Left ventricle myocardium inferior (tissue), 1 donor: ENCODE measurements at regions not wholly inside any gene's neighbourhood (a gene's known extent, or its start where the extent isn't known, plus 50 kb on each side); places are given as distances from the start of the nearest gene placed in this dataset.

Experiments
- DNase-seq: peaks from one replicate; pipeline ENCODE4 v3.0.0-alpha.2; 2020
- H3K27ac ChIP-seq: fragments of 200-600 bp; replicated peaks from 2 replicates; pipeline ENCODE4 v1.8.0; 2021
- H3K27me3 ChIP-seq: fragments of 200-600 bp; 2 replicates; pipeline ENCODE4 v1.8.0; 2021; ENCODE audit warnings: low read depth
- H3K36me3 ChIP-seq: fragments of 200-600 bp; 2 replicates; pipeline ENCODE4 v1.8.0; 2021
- H3K4me1 ChIP-seq: fragments of 200-600 bp; 2 replicates; pipeline ENCODE4 v1.8.0; 2021
- H3K4me3 ChIP-seq: fragments of 200-600 bp; 2 replicates; pipeline ENCODE4 v1.8.0; 2021; ENCODE audit warnings: mild to moderate bottlenecking, moderate library complexity
- H3K9me3 ChIP-seq: fragments of 200-600 bp; replicated peaks from 2 replicates; pipeline ENCODE4 v1.8.0; 2021
- CTCF ChIP-seq: fragments of 200-600 bp; IDR thresholded peaks from 2 replicates; pipeline ENCODE4 v1.8.0; 2021; ENCODE audit warnings: antibody characterized with exemption, mild to moderate bottlenecking, borderline replicate concordance
- intact Hi-C: fragments of 100-400 bp; cut with micrococcal nuclease; formaldehyde crosslinking; loops from one replicate; pipeline ENCODE4 v1.11.0; 2022
- donor health status: DM: no; HTN: yes; CAD: no; lungs with severe emphysema.

GRCh38 chr3:87336761-87337160 is 60.4 kb upstream of the POU1F1 start:
- DNase-seq, result no peak

GRCh38 chr3:87335931-87336330 is 59.5 kb upstream of the POU1F1 start:
- Histone ChIP-seq H3K36me3 (no peaks in the 10 kb centered on the region), H3K4me1 (no peaks in the 10 kb centered on the region), H3K27me3 (no peaks in the 10 kb centered on the region), H3K4me3 (no peak overlapping the region), H3K9me3 (peaks cover 4% of the 10 kb centered on the region), H3K27ac (no peak overlapping the region)
- no peak for TF ChIP-seq CTCF
- DNase-seq, result no peak
- intact Hi-C loops, result no loop called here

More at GRCh38 chr3:87336761-87337160, 60.4 kb upstream of the POU1F1 start:
- no peaks in the 10 kb centered on the region for H3K36me3 ChIP-seq
- peaks cover 9% of the 10 kb centered on the region for H3K9me3 ChIP-seq
- no peak for TF ChIP-seq CTCF
- H3K27me3 ChIP-seq, result no peaks in the 10 kb centered on the region
- H3K4me1 ChIP-seq, result no peaks in the 10 kb centered on the region
- no peak overlapping the region for H3K4me3 ChIP-seq
- intact Hi-C loops, result no loop called here
- H3K27ac ChIP-seq, result no peak overlapping the region

GRCh38 chr3:87333393-87333892 is 57.1 kb upstream of the POU1F1 start:
- H3K27ac ChIP-seq, result no peak overlapping the region
- H3K4me1 ChIP-seq, result no peaks in the 10 kb centered on the region
- intact Hi-C loops, result no loop called here
- H3K4me3 ChIP-seq, result no peak overlapping the region
- H3K9me3 ChIP-seq, result no peaks in the 10 kb centered on the region
- no peak for TF ChIP-seq CTCF
- no peaks in the 10 kb centered on the region for H3K27me3 ChIP-seq
- no peaks in the 10 kb centered on the region for H3K36me3 ChIP-seq
- DNase-seq, result no peak

GRCh38 chr3:87332789-87333188 is 56.4 kb upstream of the POU1F1 start:
- TF ChIP-seq CTCF, result no peak

GRCh38 chr3:87329065-87329464 is 52.7 kb upstream of the POU1F1 start:
- Histone ChIP-seq H3K4me3 (no peak overlapping the region), H3K36me3 (no peaks in the 10 kb centered on the region), H3K27ac (no peak overlapping the region), H3K27me3 (no peaks in the 10 kb centered on the region), H3K4me1 (no peaks in the 10 kb centered on the region), H3K9me3 (peaks cover 5% of the 10 kb centered on the region)
- no peak for DNase-seq
- TF ChIP-seq CTCF, result no peak
- intact Hi-C loops, result no loop called here

More at GRCh38 chr3:87332789-87333188, 56.4 kb upstream of the POU1F1 start:
- Histone ChIP-seq H3K4me1 (no peaks in the 10 kb centered on the region), H3K27me3 (no peaks in the 10 kb centered on the region), H3K27ac (no peak overlapping the region), H3K4me3 (no peak overlapping the region), H3K36me3 (no peaks in the 10 kb centered on the region), H3K9me3 (no peaks in the 10 kb centered on the region)
- intact Hi-C loops, result no loop called here
- no peak for DNase-seq
